ENCODE measurements at regions not wholly inside any gene's neighbourhood (a gene's known extent, or its start where the extent isn't known, plus 50 kb on each side); places are given as distances from the start of the nearest gene placed in this dataset.

GRCh38 chr6:111973927-111974639 lies 79.8 kb upstream of the CCN6 start:
- Mint-ChIP-seq H3K27me3 (no peaks in the 10 kb centered on the region), H3K4me3 (peak overlapping the region; percentile 54), H3K27ac (peak overlapping the region; percentile 93), H3K4me1 (ENCODE audit: low read depth) (peaks cover 84% of the 10 kb centered on the region), H3K9me3 (ENCODE audit: low read depth) (no peaks in the 10 kb centered on the region), H3K36me3 (no peaks in the 10 kb centered on the region)

- Mint-ChIP-seq H3K27me3 (no peaks in the 10 kb centered on the region), H3K4me3 (no peak overlapping the region), H3K27ac (peak overlapping the region; percentile 93), H3K4me1 (ENCODE audit: low read depth) (peaks cover 97% of the 10 kb centered on the region), H3K9me3 (ENCODE audit: low read depth) (no peaks in the 10 kb centered on the region), H3K36me3 (no peaks in the 10 kb centered on the region)
Measured at GRCh38 chr6:111975466-111975865, 78.4 kb upstream of the CCN6 start.

- no peaks in the 10 kb centered on the region for H3K27me3 Mint-ChIP-seq
- peak overlapping the region; percentile 0 for H3K4me3 Mint-ChIP-seq
- no peaks in the 10 kb centered on the region for H3K36me3 Mint-ChIP-seq
- no peaks in the 10 kb centered on the region for H3K9me3 Mint-ChIP-seq (ENCODE audit: low read depth)
- peaks cover 97% of the 10 kb centered on the region for H3K4me1 Mint-ChIP-seq (ENCODE audit: low read depth)
- H3K27ac Mint-ChIP-seq, result peak overlapping the region; percentile 93
Measured at GRCh38 chr6:111976139-111976538, 77.8 kb upstream of the CCN6 start.

GRCh38 chr6:111978532-111979149 lies 75.3 kb upstream of the CCN6 start:
- Mint-ChIP-seq H3K27ac (peak overlapping the region; percentile 50), H3K4me3 (no peak overlapping the region), H3K4me1 (ENCODE audit: low read depth) (peaks cover 89% of the 10 kb centered on the region), H3K36me3 (no peaks in the 10 kb centered on the region), H3K27me3 (no peaks in the 10 kb centered on the region), H3K9me3 (ENCODE audit: low read depth) (peaks cover 3% of the 10 kb centered on the region)

GRCh38 chr6:111979633-111980032 lies 74.3 kb upstream of the CCN6 start:
- Mint-ChIP-seq H3K36me3 (peaks cover 2% of the 10 kb centered on the region), H3K27ac (peak overlapping the region; percentile 48), H3K27me3 (no peaks in the 10 kb centered on the region), H3K9me3 (ENCODE audit: low read depth) (peaks cover 3% of the 10 kb centered on the region), H3K4me3 (no peak overlapping the region), H3K4me1 (ENCODE audit: low read depth) (peaks cover 89% of the 10 kb centered on the region)

GRCh38 chr6:111980143-111980542 lies 73.8 kb upstream of the CCN6 start:
- H3K27me3 Mint-ChIP-seq, result no peaks in the 10 kb centered on the region
- H3K4me1 Mint-ChIP-seq (ENCODE audit: low read depth), result peaks cover 89% of the 10 kb centered on the region
- no peak overlapping the region for H3K4me3 Mint-ChIP-seq
- H3K36me3 Mint-ChIP-seq, result peaks cover 5% of the 10 kb centered on the region
- peak overlapping the region; percentile 10 for H3K27ac Mint-ChIP-seq
- H3K9me3 Mint-ChIP-seq (ENCODE audit: low read depth), result peaks cover 3% of the 10 kb centered on the region

GRCh38 chr6:111980971-111981840 lies 72.7 kb upstream of the CCN6 start:
- peak overlapping the region; percentile 51 for H3K27ac Mint-ChIP-seq
- H3K4me3 Mint-ChIP-seq, result no peak overlapping the region
- H3K36me3 Mint-ChIP-seq, result peaks cover 7% of the 10 kb centered on the region
- peaks cover 3% of the 10 kb centered on the region for H3K9me3 Mint-ChIP-seq (ENCODE audit: low read depth)
- H3K27me3 Mint-ChIP-seq, result no peaks in the 10 kb centered on the region
- peaks cover 89% of the 10 kb centered on the region for H3K4me1 Mint-ChIP-seq (ENCODE audit: low read depth)

GRCh38 chr6:111982681-111983080 lies 71.2 kb upstream of the CCN6 start:
- peak overlapping the region; percentile 97 for H3K27ac Mint-ChIP-seq
- peaks cover 89% of the 10 kb centered on the region for H3K4me1 Mint-ChIP-seq (ENCODE audit: low read depth)

GRCh38 chr6:111983193-111983592 lies 70.7 kb upstream of the CCN6 start:
- Mint-ChIP-seq H3K9me3 (ENCODE audit: low read depth) (peaks cover 3% of the 10 kb centered on the region), H3K27me3 (no peaks in the 10 kb centered on the region), H3K27ac (peak overlapping the region; percentile 97), H3K36me3 (peaks cover 11% of the 10 kb centered on the region), H3K4me3 (peak overlapping the region; percentile 38), H3K4me1 (ENCODE audit: low read depth) (peaks cover 89% of the 10 kb centered on the region)

More at GRCh38 chr6:111982681-111983080, 71.2 kb upstream of the CCN6 start:
- Mint-ChIP-seq H3K4me3 (no peak overlapping the region), H3K9me3 (ENCODE audit: low read depth) (peaks cover 3% of the 10 kb centered on the region), H3K27me3 (no peaks in the 10 kb centered on the region), H3K36me3 (peaks cover 10% of the 10 kb centered on the region)

- Mint-ChIP-seq H3K4me1 (ENCODE audit: low read depth) (peaks cover 90% of the 10 kb centered on the region), H3K4me3 (peak overlapping the region; percentile 42), H3K9me3 (ENCODE audit: low read depth) (peaks cover 3% of the 10 kb centered on the region), H3K27me3 (no peaks in the 10 kb centered on the region), H3K27ac (peak overlapping the region; percentile 97), H3K36me3 (peaks cover 11% of the 10 kb centered on the region)
Measured at GRCh38 chr6:111984081-111984480, 69.8 kb upstream of the CCN6 start.

- Mint-ChIP-seq H3K4me3 (peak overlapping the region; percentile 55), H3K27ac (peak overlapping the region; percentile 97), H3K4me1 (ENCODE audit: low read depth) (peaks cover 90% of the 10 kb centered on the region)
Measured at GRCh38 chr6:111984516-111985201, 69.2 kb upstream of the CCN6 start.

GRCh38 chr6:111985202-111985731 lies 68.6 kb upstream of the CCN6 start:
- Mint-ChIP-seq H3K27me3 (no peaks in the 10 kb centered on the region), H3K4me3 (peak overlapping the region; percentile 55), H3K36me3 (peaks cover 11% of the 10 kb centered on the region), H3K27ac (peak overlapping the region; percentile 97), H3K4me1 (ENCODE audit: low read depth) (peaks cover 90% of the 10 kb centered on the region), H3K9me3 (ENCODE audit: low read depth) (peaks cover 3% of the 10 kb centered on the region)

More at GRCh38 chr6:111984516-111985201, 69.2 kb upstream of the CCN6 start:
- Mint-ChIP-seq H3K9me3 (ENCODE audit: low read depth) (peaks cover 3% of the 10 kb centered on the region), H3K36me3 (peaks cover 11% of the 10 kb centered on the region), H3K27me3 (no peaks in the 10 kb centered on the region)

- Mint-ChIP-seq H3K27ac (peak overlapping the region; percentile 97), H3K36me3 (peaks cover 11% of the 10 kb centered on the region), H3K4me3 (no peak overlapping the region), H3K4me1 (ENCODE audit: low read depth) (peaks cover 96% of the 10 kb centered on the region), H3K9me3 (ENCODE audit: low read depth) (peaks cover 3% of the 10 kb centered on the region), H3K27me3 (no peaks in the 10 kb centered on the region)
Measured at GRCh38 chr6:111986651-111987050, 67.3 kb upstream of the CCN6 start.

GRCh38 chr6:111987295-111987694 lies 66.6 kb upstream of the CCN6 start:
- Mint-ChIP-seq H3K4me1 (ENCODE audit: low read depth) (peaks cover 97% of the 10 kb centered on the region), H3K27me3 (no peaks in the 10 kb centered on the region), H3K4me3 (peak overlapping the region; percentile 7), H3K36me3 (peaks cover 11% of the 10 kb centered on the region), H3K27ac (peak overlapping the region; percentile 78), H3K9me3 (ENCODE audit: low read depth) (peaks cover 3% of the 10 kb centered on the region)
